ENCODE measurements at regions not wholly inside any gene's neighbourhood (a gene's known extent, or its start where the extent isn't known, plus 50 kb on each side); places are given as distances from the start of the nearest gene placed in this dataset.

DNA sequence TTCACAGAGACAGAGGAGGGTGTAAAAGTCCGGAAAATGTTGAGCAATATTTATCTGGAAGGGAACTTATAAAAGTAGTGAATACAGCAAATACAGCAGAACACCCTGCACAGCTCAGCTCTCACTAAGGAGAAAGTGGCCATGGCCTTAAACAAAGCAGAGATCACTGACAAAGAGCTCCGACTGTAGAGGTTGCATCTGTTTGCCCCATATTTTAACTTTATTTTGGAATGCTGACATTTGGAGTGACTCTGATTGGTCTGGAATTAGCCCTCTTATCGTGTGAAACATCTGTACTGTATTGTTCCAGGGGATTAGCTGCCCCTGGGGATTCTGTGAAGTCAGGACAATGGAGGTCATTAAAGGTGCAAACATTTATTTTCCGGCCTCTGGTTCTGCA, 1275.7 kb upstream of the FLRT2 start:
- no peak for TF ChIP-seq EZH2 (IDR thresholded peaks at IDR 0.05; ENCODE audit: borderline replicate concordance, low read depth, low read length, severe bottlenecking)
- TF ChIP-seq, protein P1, sequence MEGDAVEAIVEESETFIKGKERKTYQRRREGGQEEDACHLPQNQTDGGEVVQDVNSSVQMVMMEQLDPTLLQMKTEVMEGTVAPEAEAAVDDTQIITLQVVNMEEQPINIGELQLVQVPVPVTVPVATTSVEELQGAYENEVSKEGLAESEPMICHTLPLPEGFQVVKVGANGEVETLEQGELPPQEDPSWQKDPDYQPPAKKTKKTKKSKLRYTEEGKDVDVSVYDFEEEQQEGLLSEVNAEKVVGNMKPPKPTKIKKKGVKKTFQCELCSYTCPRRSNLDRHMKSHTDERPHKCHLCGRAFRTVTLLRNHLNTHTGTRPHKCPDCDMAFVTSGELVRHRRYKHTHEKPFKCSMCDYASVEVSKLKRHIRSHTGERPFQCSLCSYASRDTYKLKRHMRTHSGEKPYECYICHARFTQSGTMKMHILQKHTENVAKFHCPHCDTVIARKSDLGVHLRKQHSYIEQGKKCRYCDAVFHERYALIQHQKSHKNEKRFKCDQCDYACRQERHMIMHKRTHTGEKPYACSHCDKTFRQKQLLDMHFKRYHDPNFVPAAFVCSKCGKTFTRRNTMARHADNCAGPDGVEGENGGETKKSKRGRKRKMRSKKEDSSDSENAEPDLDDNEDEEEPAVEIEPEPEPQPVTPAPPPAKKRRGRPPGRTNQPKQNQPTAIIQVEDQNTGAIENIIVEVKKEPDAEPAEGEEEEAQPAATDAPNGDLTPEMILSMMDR (IDR thresholded peaks at IDR 0.05; ENCODE audit: borderline replicate concordance, extremely low read depth, low read length, poor library complexity, severe bottlenecking), result no peak
- no peak overlapping the region for H2AFZ ChIP-seq (ENCODE audit: low read depth, low read length)
- H3K4me3 ChIP-seq (ENCODE audit: low read depth in 1 of 2, low read length in 2 of 2), result no peak overlapping the region
- H3K27ac ChIP-seq (ENCODE audit: low read length), result no peak overlapping the region
- no peaks in the 10 kb centered on the region for H3K79me2 ChIP-seq (ENCODE audit: insufficient read depth, low read length)
- H3K9ac ChIP-seq (ENCODE audit: low read depth, low read length), result no peak overlapping the region
- H3K36me3 ChIP-seq (ENCODE audit: insufficient read depth, low read length), result no peaks in the 10 kb centered on the region
- no peaks in the 10 kb centered on the region for H4K20me1 ChIP-seq (ENCODE audit: insufficient read depth, low read length)
- H3K9me3 ChIP-seq (ENCODE audit: insufficient read depth, low read length, severe bottlenecking), result no peaks in the 10 kb centered on the region
- no peaks in the 10 kb centered on the region for H3K27me3 ChIP-seq (ENCODE audit: insufficient read depth, low read length, poor library complexity)
- H3K4me2 ChIP-seq (ENCODE audit: insufficient read depth, low read length), result no peak overlapping the region
- ATAC-seq (ENCODE audit: insufficient read depth, low read depth) (no peak), DNase-seq (no peak)
- no peaks in the 10 kb centered on the region for H3K4me1 ChIP-seq (ENCODE audit: insufficient read depth, low read length)

DNA sequence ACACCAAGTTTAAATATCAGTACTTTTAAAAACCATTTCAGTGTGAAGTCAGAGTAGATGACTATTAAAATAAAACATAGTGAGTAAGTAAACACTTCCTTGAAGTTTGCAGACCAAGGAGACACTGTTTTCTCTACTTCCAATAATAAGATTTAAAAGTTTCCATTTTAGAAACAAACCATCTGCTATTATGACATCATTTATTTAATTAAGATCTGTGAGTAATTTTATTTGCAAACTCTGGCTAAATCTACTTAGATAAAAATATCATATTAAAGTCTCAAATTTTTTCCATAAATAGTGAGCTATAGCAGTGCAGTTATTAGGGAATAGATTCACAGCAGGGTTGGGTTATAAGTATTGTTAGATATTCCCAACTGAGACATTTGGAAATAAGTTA, 1267.0 kb upstream of the FLRT2 start:
- ATAC-seq (ENCODE audit: insufficient read depth, low read depth) (no peak), DNase-seq (no peak)
- no peak overlapping the region for H3K4me2 ChIP-seq (ENCODE audit: insufficient read depth, low read length)
- H3K9me3 ChIP-seq (ENCODE audit: insufficient read depth, low read length, severe bottlenecking), result no peaks in the 10 kb centered on the region
- H2AFZ ChIP-seq (ENCODE audit: low read depth, low read length), result no peak overlapping the region
- no peak overlapping the region for H3K4me3 ChIP-seq (ENCODE audit: low read depth in 1 of 2, low read length in 2 of 2)
- H3K79me2 ChIP-seq (ENCODE audit: insufficient read depth, low read length), result no peaks in the 10 kb centered on the region
- H3K36me3 ChIP-seq (ENCODE audit: insufficient read depth, low read length), result no peaks in the 10 kb centered on the region
- no peak overlapping the region for H3K9ac ChIP-seq (ENCODE audit: low read depth, low read length)
- H4K20me1 ChIP-seq (ENCODE audit: insufficient read depth, low read length), result no peaks in the 10 kb centered on the region
- no peaks in the 10 kb centered on the region for H3K4me1 ChIP-seq (ENCODE audit: insufficient read depth, low read length)
- no peak for TF ChIP-seq EZH2 (IDR thresholded peaks at IDR 0.05; ENCODE audit: borderline replicate concordance, low read depth, low read length, severe bottlenecking)
- TF ChIP-seq, protein P1 (IDR thresholded peaks at IDR 0.05; ENCODE audit: borderline replicate concordance, extremely low read depth, low read length, poor library complexity, severe bottlenecking), result no peak
- H3K27ac ChIP-seq (ENCODE audit: low read length), result no peak overlapping the region
- no peaks in the 10 kb centered on the region for H3K27me3 ChIP-seq (ENCODE audit: insufficient read depth, low read length, poor library complexity)

DNA sequence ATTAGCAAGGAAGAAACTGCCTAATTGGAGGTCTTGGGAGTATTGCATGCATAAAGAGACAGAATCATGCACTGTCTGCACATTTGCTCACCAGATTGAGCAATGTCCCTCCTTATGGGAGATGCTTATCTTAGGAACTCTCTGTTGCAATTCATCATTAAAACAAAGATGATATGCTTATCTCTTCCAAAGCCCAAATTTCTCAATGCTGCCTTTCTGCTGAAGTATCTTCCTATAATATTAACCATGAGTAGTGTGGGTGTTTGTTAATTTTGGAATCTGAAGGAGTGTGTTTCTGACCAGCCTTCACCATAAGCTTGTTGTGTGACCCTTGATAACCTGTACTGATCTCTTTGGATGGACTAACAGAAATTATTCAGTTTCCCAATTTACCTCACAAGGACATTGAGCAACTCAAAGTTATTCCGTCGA, 1257.6 kb upstream of the FLRT2 start:
- Histone ChIP-seq H3K27me3 (ENCODE audit: insufficient read depth, low read length, poor library complexity) (no peaks in the 10 kb centered on the region), H3K4me2 (ENCODE audit: insufficient read depth, low read length) (no peak overlapping the region), H2AFZ (ENCODE audit: low read depth, low read length) (no peak overlapping the region), H3K9ac (ENCODE audit: low read depth, low read length) (no peak overlapping the region), H3K4me1 (ENCODE audit: insufficient read depth, low read length) (no peaks in the 10 kb centered on the region), H3K4me3 (ENCODE audit: low read depth in 1 of 2, low read length in 2 of 2) (no peak overlapping the region), H3K9me3 (ENCODE audit: insufficient read depth, low read length, severe bottlenecking) (no peaks in the 10 kb centered on the region), H3K27ac (ENCODE audit: low read length) (no peak overlapping the region), H4K20me1 (ENCODE audit: insufficient read depth, low read length) (no peaks in the 10 kb centered on the region), H3K79me2 (ENCODE audit: insufficient read depth, low read length) (no peaks in the 10 kb centered on the region), H3K36me3 (ENCODE audit: insufficient read depth, low read length) (no peaks in the 10 kb centered on the region)
- TF ChIP-seq, protein P1 (IDR thresholded peaks at IDR 0.05; ENCODE audit: borderline replicate concordance, extremely low read depth, low read length, poor library complexity, severe bottlenecking), result no peak
- no peak for TF ChIP-seq EZH2 (IDR thresholded peaks at IDR 0.05; ENCODE audit: borderline replicate concordance, low read depth, low read length, severe bottlenecking)
- DNase-seq (no peak), ATAC-seq (ENCODE audit: insufficient read depth, low read depth) (no peak)

DNA sequence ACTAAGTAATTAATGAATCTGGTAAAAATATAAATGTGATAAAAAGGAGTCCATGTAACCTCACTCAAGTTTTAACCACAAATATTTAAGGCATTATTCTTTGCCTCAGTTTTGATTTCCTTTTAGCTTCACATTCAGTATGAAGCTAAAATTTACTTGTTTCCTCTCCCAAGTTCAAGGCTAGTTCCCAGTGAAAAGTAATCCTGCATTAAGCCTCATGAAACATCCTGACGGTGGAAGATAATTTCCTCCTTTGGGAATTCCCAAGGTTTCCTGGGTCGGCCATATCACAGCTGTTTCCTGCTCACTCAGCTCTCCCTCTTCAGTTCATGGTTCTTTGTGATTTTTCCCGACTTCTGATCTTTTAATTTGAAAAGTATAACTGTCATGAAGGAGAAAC, 1256.8 kb upstream of the FLRT2 start:
- Histone ChIP-seq H3K4me1 (ENCODE audit: insufficient read depth, low read length) (no peaks in the 10 kb centered on the region), H3K27ac (ENCODE audit: low read length) (no peak overlapping the region), H3K4me3 (ENCODE audit: low read depth in 1 of 2, low read length in 2 of 2) (no peak overlapping the region), H4K20me1 (ENCODE audit: insufficient read depth, low read length) (no peaks in the 10 kb centered on the region), H2AFZ (ENCODE audit: low read depth, low read length) (no peak overlapping the region), H3K4me2 (ENCODE audit: insufficient read depth, low read length) (no peak overlapping the region), H3K9ac (ENCODE audit: low read depth, low read length) (no peak overlapping the region), H3K36me3 (ENCODE audit: insufficient read depth, low read length) (no peaks in the 10 kb centered on the region), H3K27me3 (ENCODE audit: insufficient read depth, low read length, poor library complexity) (no peaks in the 10 kb centered on the region), H3K9me3 (ENCODE audit: insufficient read depth, low read length, severe bottlenecking) (no peaks in the 10 kb centered on the region), H3K79me2 (ENCODE audit: insufficient read depth, low read length) (no peaks in the 10 kb centered on the region)
- TF ChIP-seq, protein P1 (IDR thresholded peaks at IDR 0.05; ENCODE audit: borderline replicate concordance, extremely low read depth, low read length, poor library complexity, severe bottlenecking), result no peak
- ATAC-seq (ENCODE audit: insufficient read depth, low read depth) (no peak), DNase-seq (no peak)

All from DND-41 (cell line).